ENCODE measurements at regions not wholly inside any gene's neighbourhood (a gene's known extent, or its start where the extent isn't known, plus 50 kb on each side); places are given as distances from the start of the nearest gene placed in this dataset.
"Not testable (repeated sequence)": the region's sequence is repeated elsewhere in the genome, so short reads cannot be mapped to it uniquely, and the experiment has no call there.

GRCh38 chr1:212164095-212164872 is 120.9 kb upstream of the PPP2R5A start:
- Mint-ChIP-seq H3K4me3 (no peak overlapping the region), H3K27me3 (no peaks in the 10 kb centered on the region), H3K36me3 (ENCODE audit: low read depth) (no peaks in the 10 kb centered on the region), H3K9me3 (no peaks in the 10 kb centered on the region), H3K27ac (no peak overlapping the region), H3K4me1 (peaks cover 5% of the 10 kb centered on the region)
- intact Hi-C loops (cut with micrococcal nuclease), result no loop called here
- ATAC-seq (ENCODE audit: low read depth) (no peak), DNase-seq (no peak)
- ChIA-PET POLR2A (no interaction called here), CTCF (no interaction called here)
- no peak for TF ChIP-seq CTCF (IDR thresholded peaks at IDR 0.05)

DNA sequence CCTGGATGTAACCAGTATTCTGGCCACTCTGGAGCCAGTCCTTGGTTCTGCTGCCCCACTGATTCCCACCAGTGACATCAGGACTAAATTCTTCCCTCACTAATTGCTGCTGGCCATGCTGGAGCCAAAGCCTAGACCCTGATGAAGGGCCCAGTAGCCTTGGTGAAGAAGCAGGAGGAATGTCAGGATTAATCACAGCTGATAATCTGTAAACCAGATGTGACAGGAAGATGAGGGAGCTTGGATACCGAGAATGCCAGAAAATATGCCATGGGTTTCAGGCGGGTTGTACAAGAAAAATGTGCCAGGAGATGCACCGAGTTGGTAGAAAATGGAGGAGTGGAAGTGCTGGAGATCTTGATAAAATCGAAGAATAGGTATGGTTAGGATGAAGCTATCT is 119.0 kb upstream of the PPP2R5A start:
- H3K36me3 Mint-ChIP-seq (ENCODE audit: low read depth), result no peaks in the 10 kb centered on the region
- no peaks in the 10 kb centered on the region for H3K9me3 Mint-ChIP-seq
- no peak overlapping the region for H3K4me3 Mint-ChIP-seq
- no peak for TF ChIP-seq CTCF (IDR thresholded peaks at IDR 0.05)
- no peak overlapping the region for H3K27ac Mint-ChIP-seq
- ChIA-PET POLR2A (no interaction called here), CTCF (no interaction called here)
- intact Hi-C loops (cut with micrococcal nuclease), result no loop called here
- no peak for DNase-seq
- H3K27me3 Mint-ChIP-seq, result no peaks in the 10 kb centered on the region
- ATAC-seq (ENCODE audit: low read depth), result no peak
- peaks cover 5% of the 10 kb centered on the region for H3K4me1 Mint-ChIP-seq

DNA sequence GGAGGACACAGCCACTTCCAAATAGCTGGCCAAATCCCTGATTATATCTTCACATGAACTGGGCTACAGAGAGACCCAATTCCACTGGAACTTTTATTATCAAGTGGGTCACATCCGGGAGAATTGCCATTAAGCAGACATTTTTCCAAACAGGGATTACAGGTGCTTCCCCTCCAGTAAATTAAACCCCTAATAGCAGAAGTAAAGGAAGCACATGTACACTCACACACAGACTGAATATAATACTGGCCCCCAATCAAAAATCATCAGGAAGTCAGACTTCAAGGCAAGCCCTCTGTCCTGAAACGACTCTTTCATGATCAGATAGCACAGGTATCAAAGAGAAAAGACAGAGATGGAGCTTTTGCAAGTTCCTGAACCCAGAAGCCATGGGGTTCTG is 118.6 kb upstream of the PPP2R5A start:
- POLR2A ChIA-PET, result no interaction called here
- H3K9me3 Mint-ChIP-seq, result no peaks in the 10 kb centered on the region
- no peak for TF ChIP-seq CTCF (IDR thresholded peaks at IDR 0.05)
- no peak for DNase-seq
- peaks cover 5% of the 10 kb centered on the region for H3K4me1 Mint-ChIP-seq
- H3K4me3 Mint-ChIP-seq, result no peak overlapping the region
- ATAC-seq (ENCODE audit: low read depth), result no peak
- CTCF ChIA-PET, result no interaction called here
- H3K27ac Mint-ChIP-seq, result no peak overlapping the region
- intact Hi-C loops (cut with micrococcal nuclease), result no loop called here
- no peaks in the 10 kb centered on the region for H3K36me3 Mint-ChIP-seq (ENCODE audit: low read depth)
- no peaks in the 10 kb centered on the region for H3K27me3 Mint-ChIP-seq

DNA sequence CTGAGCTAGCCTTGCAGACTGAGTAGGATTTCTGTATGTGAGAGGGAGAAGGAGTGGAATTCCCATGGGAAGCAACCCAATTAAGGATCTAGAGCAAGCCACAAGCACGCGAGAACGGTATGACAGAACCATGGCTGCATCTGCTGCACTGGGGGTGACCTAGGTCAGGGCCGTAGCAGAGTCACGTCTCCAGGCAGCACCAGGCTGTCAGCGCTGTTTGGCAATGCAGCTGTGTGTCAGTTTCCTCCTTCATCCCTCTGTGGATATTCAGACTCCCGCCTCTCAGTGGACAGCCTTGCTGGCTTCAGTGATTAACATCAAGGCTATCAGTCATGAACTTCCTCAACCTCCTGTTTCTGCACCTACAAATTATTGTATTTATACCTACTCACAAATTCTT is 118.1 kb upstream of the PPP2R5A start:
- CTCF ChIA-PET, result no interaction called here
- no peaks in the 10 kb centered on the region for H3K9me3 Mint-ChIP-seq

DNA sequence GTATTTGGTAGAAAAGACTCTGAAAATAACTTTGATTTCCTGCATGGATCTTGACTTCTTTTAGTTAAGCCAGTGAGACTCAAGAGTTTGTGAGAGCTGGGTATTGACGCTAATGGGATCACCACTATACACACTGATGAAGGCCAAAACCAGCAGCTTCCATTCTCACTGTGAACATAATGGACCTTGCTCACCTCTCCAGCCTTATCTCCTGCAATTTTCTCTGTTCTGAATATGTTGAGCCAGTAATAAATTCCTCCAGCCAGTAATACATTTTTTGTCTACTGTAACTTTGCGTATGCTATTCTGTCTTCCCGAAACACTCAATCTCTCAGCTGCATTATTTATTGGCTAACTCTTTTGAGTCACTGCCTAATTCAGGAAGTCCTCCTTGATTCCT is 111.6 kb upstream of the PPP2R5A start:
- ATAC-seq (ENCODE audit: low read depth) (no peak), DNase-seq (no peak)
- H3K4me1 Mint-ChIP-seq, result no peaks in the 10 kb centered on the region
- H3K36me3 Mint-ChIP-seq (ENCODE audit: low read depth), result no peaks in the 10 kb centered on the region
- no peak overlapping the region for H3K27ac Mint-ChIP-seq
- H3K27me3 Mint-ChIP-seq, result no peaks in the 10 kb centered on the region
- no peak for TF ChIP-seq CTCF (IDR thresholded peaks at IDR 0.05)
- no peak overlapping the region for H3K4me3 Mint-ChIP-seq
- H3K9me3 Mint-ChIP-seq, result no peaks in the 10 kb centered on the region
- intact Hi-C loops (cut with micrococcal nuclease), result no loop called here
- ChIA-PET POLR2A (no interaction called here), CTCF (no interaction called here)

More for the DNA sequence above, 118.1 kb upstream of the PPP2R5A start:
- no peaks in the 10 kb centered on the region for H3K27me3 Mint-ChIP-seq
- no peak for DNase-seq
- POLR2A ChIA-PET, result no interaction called here
- no peak overlapping the region for H3K4me3 Mint-ChIP-seq
- no peak for TF ChIP-seq CTCF (IDR thresholded peaks at IDR 0.05)
- intact Hi-C loops (cut with micrococcal nuclease), result no loop called here
- H3K27ac Mint-ChIP-seq, result no peak overlapping the region
- no peak for ATAC-seq (ENCODE audit: low read depth)
- peaks cover 5% of the 10 kb centered on the region for H3K4me1 Mint-ChIP-seq
- no peaks in the 10 kb centered on the region for H3K36me3 Mint-ChIP-seq (ENCODE audit: low read depth)

- H3K27ac Mint-ChIP-seq; CTCF ChIA-PET; H3K27me3 Mint-ChIP-seq; DNase-seq; H3K4me1 Mint-ChIP-seq; H3K36me3 Mint-ChIP-seq (ENCODE audit: low read depth); H3K9me3 Mint-ChIP-seq; H3K4me3 Mint-ChIP-seq; intact Hi-C loops (cut with micrococcal nuclease); POLR2A ChIA-PET; ATAC-seq (ENCODE audit: low read depth): not testable (repeated sequence)
Observed at GRCh38 chr1:212174295-212174694, 110.9 kb upstream of the PPP2R5A start.
